ENCODE measurements at regions not wholly inside any gene's neighbourhood (a gene's known extent, or its start where the extent isn't known, plus 50 kb on each side); places are given as distances from the start of the nearest gene placed in this dataset.

- Histone ChIP-seq H3K9me3 (ENCODE audit: low read length) (no peaks in the 10 kb centered on the region), H3K79me2 (ENCODE audit: insufficient read depth, low read length) (no peaks in the 10 kb centered on the region), H3K36me3 (ENCODE audit: insufficient read depth, low read length) (no peaks in the 10 kb centered on the region), H3F3A (ENCODE audit: insufficient read depth, low read length) (no peaks in the 10 kb centered on the region), H3K9me2 (ENCODE audit: low read depth, low read length) (no peaks in the 10 kb centered on the region), H3K9ac (ENCODE audit: low read length) (no peak overlapping the region), H4K20me1 (ENCODE audit: insufficient read depth, low read length) (no peaks in the 10 kb centered on the region), H3K4me3 (ENCODE audit: low read depth, low read length, poor library complexity, severe bottlenecking) (no peak overlapping the region), H3K27ac (ENCODE audit: low read depth, low read length, poor library complexity, severe bottlenecking) (no peak overlapping the region), H2AFZ (ENCODE audit: low read length) (no peak overlapping the region), H3K27me3 (ENCODE audit: insufficient read depth, low read length) (no peaks in the 10 kb centered on the region), H3K4me1 (ENCODE audit: insufficient read depth, low read length, severe bottlenecking) (peaks cover 33% of the 10 kb centered on the region), H3K4me2 (ENCODE audit: low read length) (no peak overlapping the region)
- TF ChIP-seq EZH2 (IDR thresholded peaks at IDR 0.05; ENCODE audit: borderline replicate concordance, low read length): no peak
- TF ChIP-seq CTCF (IDR thresholded peaks at IDR 0.05; ENCODE audit: low read length): no peak
Measured at GRCh38 chr15:38622908-38623307, 58.3 kb upstream of the RASGRP1 start.

GRCh38 chr15:38623744-38624143, 59.1 kb upstream of the RASGRP1 start:
- Histone ChIP-seq H3K9me3 (ENCODE audit: low read length) (no peaks in the 10 kb centered on the region), H2AFZ (ENCODE audit: low read length) (peak overlapping the region; percentile 84)
- TF ChIP-seq CTCF (IDR thresholded peaks at IDR 0.05; ENCODE audit: low read length) (no peak), EZH2 (IDR thresholded peaks at IDR 0.05; ENCODE audit: borderline replicate concordance, low read length) (no peak)

GRCh38 chr15:38624244-38625205, 59.9 kb upstream of the RASGRP1 start:
- Histone ChIP-seq H3K79me2 (ENCODE audit: insufficient read depth, low read length) (no peaks in the 10 kb centered on the region), H3K27ac (ENCODE audit: low read depth, low read length, poor library complexity, severe bottlenecking) (no peak overlapping the region), H3K9me2 (ENCODE audit: low read depth, low read length) (no peaks in the 10 kb centered on the region), H3K4me3 (ENCODE audit: low read depth, low read length, poor library complexity, severe bottlenecking) (no peak overlapping the region), H3K27me3 (ENCODE audit: insufficient read depth, low read length) (no peaks in the 10 kb centered on the region), H3K36me3 (ENCODE audit: insufficient read depth, low read length) (no peaks in the 10 kb centered on the region), H3K4me2 (ENCODE audit: low read length) (no peak overlapping the region), H2AFZ (ENCODE audit: low read length) (peak overlapping the region; percentile 84; the same call in 1 of the 2 replicates), H3F3A (ENCODE audit: insufficient read depth, low read length) (no peaks in the 10 kb centered on the region), H3K9me3 (ENCODE audit: low read length) (no peaks in the 10 kb centered on the region), H3K9ac (ENCODE audit: low read length) (no peak overlapping the region), H4K20me1 (ENCODE audit: insufficient read depth, low read length) (no peaks in the 10 kb centered on the region), H3K4me1 (ENCODE audit: insufficient read depth, low read length, severe bottlenecking) (peaks cover 36% of the 10 kb centered on the region)
- TF ChIP-seq CTCF (IDR thresholded peaks at IDR 0.05; ENCODE audit: low read length): no peak
- no peak for TF ChIP-seq EZH2 (IDR thresholded peaks at IDR 0.05; ENCODE audit: borderline replicate concordance, low read length)

More at GRCh38 chr15:38623744-38624143, 59.1 kb upstream of the RASGRP1 start:
- no peaks in the 10 kb centered on the region for H3F3A ChIP-seq (ENCODE audit: insufficient read depth, low read length)
- no peak overlapping the region for H3K4me2 ChIP-seq (ENCODE audit: low read length)
- no peaks in the 10 kb centered on the region for H4K20me1 ChIP-seq (ENCODE audit: insufficient read depth, low read length)
- H3K9ac ChIP-seq (ENCODE audit: low read length): no peak overlapping the region
- no peaks in the 10 kb centered on the region for H3K9me2 ChIP-seq (ENCODE audit: low read depth, low read length)
- no peak overlapping the region for H3K27ac ChIP-seq (ENCODE audit: low read depth, low read length, poor library complexity, severe bottlenecking)
- no peaks in the 10 kb centered on the region for H3K36me3 ChIP-seq (ENCODE audit: insufficient read depth, low read length)
- H3K79me2 ChIP-seq (ENCODE audit: insufficient read depth, low read length): no peaks in the 10 kb centered on the region
- no peak overlapping the region for H3K4me3 ChIP-seq (ENCODE audit: low read depth, low read length, poor library complexity, severe bottlenecking)
- peaks cover 36% of the 10 kb centered on the region for H3K4me1 ChIP-seq (ENCODE audit: insufficient read depth, low read length, severe bottlenecking)
- H3K27me3 ChIP-seq (ENCODE audit: insufficient read depth, low read length): no peaks in the 10 kb centered on the region
